SU-DHL-6 (cell line): ENCODE measurements at regions not wholly inside any gene's neighbourhood (a gene's known extent, or its start where the extent isn't known, plus 50 kb on each side); places are given as distances from the start of the nearest gene placed in this dataset.

Source experiments
- H2AFZ ChIP-seq: fragments of 200-600 bp; sonication (generic); 2 replicates; pipeline ENCODE4 v1.6.1; 2014; ENCODE audit warnings: low read depth, mild to moderate bottlenecking, moderate library complexity, mixed read lengths, antibody characterized with exemption, low read length; ENCODE audit not compliant: severe bottlenecking
- H3F3A ChIP-seq: fragments of 200-600 bp; shearing (Covaris generic); 2 replicates; pipeline ENCODE4 v1.6.0; 2016; ENCODE audit warnings: antibody characterized with exemption, mild to moderate bottlenecking; ENCODE audit not compliant: insufficient read depth
- H3K27ac ChIP-seq: fragments of 200-600 bp; sonication (generic); 2 replicates; pipeline ENCODE4 v1.5.1; 2016; ENCODE audit warnings: low read depth, mild to moderate bottlenecking, low read length, moderate library complexity, mixed read lengths
- H3K27me3 ChIP-seq: fragments of 200-600 bp; sonication (generic), shearing (Covaris generic); 2 replicates; pipeline ENCODE4 v1.6.0; 2014; ENCODE audit warnings: mild to moderate bottlenecking, low read length
- H3K36me3 ChIP-seq: fragments of 200-600 bp; sonication (generic); 2 replicates; pipeline ENCODE4 v1.6.1; 2014; ENCODE audit warnings: mild to moderate bottlenecking, low read length, mixed read lengths
- H3K4me2 ChIP-seq: fragments of 300-600, 200-600 bp; shearing (Covaris generic), sonication (generic); 2 replicates; pipeline ENCODE4 v1.6.0; 2014; ENCODE audit warnings: low read length, low read depth, mild to moderate bottlenecking; ENCODE audit not compliant: poor library complexity, severe bottlenecking
- H3K4me3 ChIP-seq: fragments of 200-600 bp; sonication (generic); 2 replicates; pipeline ENCODE4 v1.5.1; 2014; ENCODE audit warnings: antibody characterized with exemption, low read length, mild to moderate bottlenecking, mixed read lengths; ENCODE audit not compliant: insufficient read depth, poor library complexity, severe bottlenecking
- H3K79me2 ChIP-seq: fragments of 200-600 bp; sonication (generic); 2 replicates; pipeline ENCODE4 v1.6.1; 2014; ENCODE audit warnings: mild to moderate bottlenecking, low read length, moderate library complexity; ENCODE audit not compliant: insufficient read depth
- H3K9ac ChIP-seq: fragments of 200-600 bp; sonication (generic); 2 replicates; pipeline ENCODE4 v1.7.0; 2014; ENCODE audit warnings: mild to moderate bottlenecking, low read length
- H3K9me2 ChIP-seq: fragments of 200-600 bp; sonication (generic); replicated peaks from 2 replicates; pipeline ENCODE4 v1.6.1; 2014; ENCODE audit warnings: low read length; ENCODE audit not compliant: insufficient read depth
- H3K9me3 ChIP-seq: fragments of 200-600 bp; sonication (generic); 2 replicates; pipeline ENCODE4 v1.6.1; 2014; ENCODE audit warnings: low read length, mixed read lengths; ENCODE audit not compliant: insufficient read depth
- H4K20me1 ChIP-seq: fragments of 200-600 bp; sonication (generic); 2 replicates; pipeline ENCODE4 v1.6.1; 2014; ENCODE audit warnings: low read depth, mild to moderate bottlenecking, antibody characterized with exemption, low read length, moderate library complexity, mixed read lengths
- CTCF ChIP-seq: fragments of 200-600 bp; sonication (generic); IDR thresholded peaks from one replicate; pipeline ENCODE4 v1.5.1; 2017; ENCODE audit warnings: antibody characterized with exemption, mild to moderate bottlenecking, low read length, moderate library complexity; ENCODE audit not compliant: insufficient read depth, poor library complexity, severe bottlenecking
- EZH2phosphoT487 ChIP-seq: fragments of 200-600 bp; sonication (generic), shearing (Covaris generic); conservative IDR thresholded peaks from 2 replicates; pipeline ENCODE4 v1.6.1; 2018; ENCODE audit warnings: mild to moderate bottlenecking, antibody characterized with exemption, low read length, moderate library complexity, mixed read lengths

GRCh38 chr6:132919045-132919860, 104.9 kb downstream of the RPS12 start:
- no peak overlapping the region for H3K4me3 ChIP-seq
- H3K9me3 ChIP-seq, result no peaks in the 10 kb centered on the region
- no peak overlapping the region for H3K4me2 ChIP-seq
- no peaks in the 10 kb centered on the region for H3K9me2 ChIP-seq
- no peaks in the 10 kb centered on the region for H4K20me1 ChIP-seq
- no peak overlapping the region for H2AFZ ChIP-seq
- no peaks in the 10 kb centered on the region for H3K79me2 ChIP-seq
- no peaks in the 10 kb centered on the region for H3K36me3 ChIP-seq
- TF ChIP-seq EZH2phosphoT487, result no peak
- no peak for TF ChIP-seq CTCF
- H3K27me3 ChIP-seq, result no peaks in the 10 kb centered on the region
- H3K27ac ChIP-seq, result no peak overlapping the region
- H3K9ac ChIP-seq, result no peak overlapping the region
- no peaks in the 10 kb centered on the region for H3F3A ChIP-seq

GRCh38 chr6:132927713-132928112, 113.3 kb downstream of the RPS12 start:
- Histone ChIP-seq H3K27me3 (no peaks in the 10 kb centered on the region), H3K9ac (no peak overlapping the region), H3K27ac (no peak overlapping the region), H3K79me2 (no peaks in the 10 kb centered on the region), H3K36me3 (no peaks in the 10 kb centered on the region), H3K9me2 (no peaks in the 10 kb centered on the region), H3F3A (no peaks in the 10 kb centered on the region), H2AFZ (no peak overlapping the region), H3K4me2 (no peak overlapping the region), H3K4me3 (no peak overlapping the region), H4K20me1 (no peaks in the 10 kb centered on the region), H3K9me3 (no peaks in the 10 kb centered on the region)
- no peak for TF ChIP-seq CTCF

- H3K4me2 ChIP-seq, result no peak overlapping the region
These were observed 114.8 kb downstream of the RPS12 start for GRCh38 chr6:132929141-132929540.

More at GRCh38 chr6:132929141-132929540, 114.8 kb downstream of the RPS12 start:
- Histone ChIP-seq H3K27me3 (no peaks in the 10 kb centered on the region), H3K36me3 (no peaks in the 10 kb centered on the region), H2AFZ (no peak overlapping the region), H3K9ac (no peak overlapping the region), H3K4me3 (no peak overlapping the region), H4K20me1 (no peaks in the 10 kb centered on the region), H3K9me3 (no peaks in the 10 kb centered on the region), H3K9me2 (no peaks in the 10 kb centered on the region), H3K27ac (no peak overlapping the region), H3K79me2 (no peaks in the 10 kb centered on the region), H3F3A (no peaks in the 10 kb centered on the region)
- TF ChIP-seq CTCF (no peak), EZH2phosphoT487 (no peak)
